Osteocyte (in vitro differentiated cells): ENCODE measurements at regions not wholly inside any gene's neighbourhood (a gene's known extent, or its start where the extent isn't known, plus 50 kb on each side); places are given as distances from the start of the nearest gene placed in this dataset.

Experiments used
- DNase-seq: peaks from one replicate; pipeline ENCODE4 v3.0.0; 2021; ENCODE audit warnings: mixed read lengths; ENCODE audit not compliant: unreplicated experiment; ENCODE audit errors: extremely low spot score
- H3K27ac Mint-ChIP-seq: one replicate; pipeline ENCODE4 v1.8.0; 2021; ENCODE audit warnings: mild to moderate bottlenecking, mixed read lengths; ENCODE audit not compliant: unreplicated experiment
- H3K27me3 Mint-ChIP-seq: one replicate; pipeline ENCODE4 v1.8.0; 2021; ENCODE audit warnings: mixed read lengths; ENCODE audit not compliant: unreplicated experiment
- H3K36me3 Mint-ChIP-seq: one replicate; pipeline ENCODE4 v1.8.0; 2021; ENCODE audit warnings: mixed read lengths; ENCODE audit not compliant: unreplicated experiment
- H3K4me1 Mint-ChIP-seq: one replicate; pipeline ENCODE4 v1.8.0; 2021; ENCODE audit warnings: mixed read lengths; ENCODE audit not compliant: unreplicated experiment
- H3K4me3 Mint-ChIP-seq: one replicate; pipeline ENCODE4 v1.8.0; 2021; ENCODE audit warnings: mild to moderate bottlenecking, moderate library complexity, mixed read lengths; ENCODE audit not compliant: unreplicated experiment
- H3K9me3 Mint-ChIP-seq: one replicate; pipeline ENCODE4 v1.8.0; 2021; ENCODE audit warnings: mixed read lengths; ENCODE audit not compliant: unreplicated experiment
- CTCF ChIP-seq: fragments of 200-600 bp; sonication (generic); IDR thresholded peaks from 2 replicates; pipeline ENCODE4 v1.5.0; 2021; ENCODE audit warnings: antibody characterized with exemption, mild to moderate bottlenecking, moderate library complexity

- no peak overlapping the region for H3K4me3 Mint-ChIP-seq
- H3K27ac Mint-ChIP-seq = no peak overlapping the region
- peaks cover 2% of the 10 kb centered on the region for H3K4me1 Mint-ChIP-seq
- no peak for TF ChIP-seq CTCF
- H3K36me3 Mint-ChIP-seq = no peaks in the 10 kb centered on the region
- H3K27me3 Mint-ChIP-seq = peaks cover 10% of the 10 kb centered on the region
- no peak for DNase-seq
- no peaks in the 10 kb centered on the region for H3K9me3 Mint-ChIP-seq
Measured at GRCh38 chr2:138213624-138214023, 249.4 kb downstream of the HNMT start.

- no peak for TF ChIP-seq CTCF
- Mint-ChIP-seq H3K36me3 (no peaks in the 10 kb centered on the region), H3K27me3 (peaks cover 11% of the 10 kb centered on the region), H3K4me1 (peaks cover 2% of the 10 kb centered on the region), H3K9me3 (no peaks in the 10 kb centered on the region), H3K27ac (no peak overlapping the region), H3K4me3 (no peak overlapping the region)
- no peak for DNase-seq
Measured at GRCh38 chr2:138215958-138216357, 251.7 kb downstream of the HNMT start.

GRCh38 chr2:138217975-138218374 lies 253.7 kb downstream of the HNMT start:
- Mint-ChIP-seq H3K4me1 (peaks cover 2% of the 10 kb centered on the region), H3K36me3 (no peaks in the 10 kb centered on the region), H3K27me3 (peaks cover 10% of the 10 kb centered on the region), H3K9me3 (no peaks in the 10 kb centered on the region), H3K4me3 (no peak overlapping the region), H3K27ac (no peak overlapping the region)
- no peak for TF ChIP-seq CTCF
- no peak for DNase-seq

GRCh38 chr2:138218397-138218796 lies 254.1 kb downstream of the HNMT start:
- Mint-ChIP-seq H3K27me3 (peaks cover 11% of the 10 kb centered on the region), H3K36me3 (no peaks in the 10 kb centered on the region), H3K4me3 (no peak overlapping the region), H3K4me1 (peaks cover 2% of the 10 kb centered on the region), H3K27ac (no peak overlapping the region), H3K9me3 (no peaks in the 10 kb centered on the region)
- TF ChIP-seq CTCF = no peak
- no peak for DNase-seq

- Mint-ChIP-seq H3K4me1 (peaks cover 2% of the 10 kb centered on the region), H3K9me3 (no peaks in the 10 kb centered on the region), H3K27ac (no peak overlapping the region), H3K4me3 (no peak overlapping the region), H3K36me3 (no peaks in the 10 kb centered on the region), H3K27me3 (peaks cover 20% of the 10 kb centered on the region)
- TF ChIP-seq CTCF = no peak
- no peak for DNase-seq
Measured at GRCh38 chr2:138219961-138220360, 255.7 kb downstream of the HNMT start.
